GM21717 (cell line): ENCODE measurements at regions not wholly inside any gene's neighbourhood (a gene's known extent, or its start where the extent isn't known, plus 50 kb on each side); places are given as distances from the start of the nearest gene placed in this dataset.
"Not testable (repeated sequence)": the region's sequence is repeated elsewhere in the genome, so short reads cannot be mapped to it uniquely, and the experiment has no call there.

ENCODE experiments used
- ATAC-seq: cut with Tn5 transposase; IDR thresholded peaks from one replicate; pipeline ENCODE4 v1.9.1; 2021; ENCODE audit warnings: mild to moderate bottlenecking, moderate library complexity; ENCODE audit not compliant: unreplicated experiment

- ATAC-seq = no peak
Measured at GRCh38 chr18:78873926-78874500, 105.6 kb upstream of the SALL3 start.

GRCh38 chr18:78875016-78875777 is 104.4 kb upstream of the SALL3 start:
- no peak for ATAC-seq

GRCh38 chr18:78875778-78876650 is 103.6 kb upstream of the SALL3 start:
- no peak for ATAC-seq

GRCh38 chr18:78876868-78877267 is 102.8 kb upstream of the SALL3 start:
- ATAC-seq = no peak

GRCh38 chr18:78878335-78878734 is 101.3 kb upstream of the SALL3 start:
- ATAC-seq = no peak

GRCh38 chr18:78879072-78879883 is 100.3 kb upstream of the SALL3 start:
- ATAC-seq = not testable (repeated sequence)

GRCh38 chr18:78882585-78882984 is 97.0 kb upstream of the SALL3 start:
- ATAC-seq = no peak

GRCh38 chr18:78883501-78883900 is 96.1 kb upstream of the SALL3 start:
- ATAC-seq = no peak

GRCh38 chr18:78884502-78884901 is 95.1 kb upstream of the SALL3 start:
- no peak for ATAC-seq

GRCh38 chr18:78889250-78889649 is 90.4 kb upstream of the SALL3 start:
- no peak for ATAC-seq

GRCh38 chr18:78890388-78890787 is 89.2 kb upstream of the SALL3 start:
- no peak for ATAC-seq

GRCh38 chr18:78891185-78891762 is 88.3 kb upstream of the SALL3 start:
- no peak for ATAC-seq

GRCh38 chr18:78892177-78892576 is 87.4 kb upstream of the SALL3 start:
- no peak for ATAC-seq

- no peak for ATAC-seq
Measured at GRCh38 chr18:78892721-78893120, 86.9 kb upstream of the SALL3 start.

GRCh38 chr18:78893281-78894032 is 86.2 kb upstream of the SALL3 start:
- no peak for ATAC-seq

- ATAC-seq = no peak
Measured at GRCh38 chr18:78894033-78894305, 85.6 kb upstream of the SALL3 start.

- ATAC-seq = no peak
Measured at GRCh38 chr18:78895207-78896001, 84.2 kb upstream of the SALL3 start.

GRCh38 chr18:78896111-78896905 is 83.3 kb upstream of the SALL3 start:
- ATAC-seq = no peak
